Astrocyte (in vitro differentiated cells and primary cell): ENCODE measurements at regions not wholly inside any gene's neighbourhood (a gene's known extent, or its start where the extent isn't known, plus 50 kb on each side); places are given as distances from the start of the nearest gene placed in this dataset.

ENCODE experiments used
- EZH2 ChIP-seq: IDR thresholded peaks from 2 replicates; pipeline ENCODE4 v1.6.1; 2012; ENCODE audit warnings: mild to moderate bottlenecking, low read length, inconsistent platforms; ENCODE audit not compliant: insufficient read depth
- TF ChIP-seq, protein P1 (sequence below): IDR thresholded peaks from 2 replicates; pipeline ENCODE4 v1.5.1; 2011; ENCODE audit warnings: low read depth, mild to moderate bottlenecking, inconsistent platforms, low read length, moderate library complexity; ENCODE audit not compliant: insufficient read depth

GRCh38 chr2:5353565-5353964, 338.6 kb upstream of the SOX11 start:
- TF ChIP-seq, protein P1, sequence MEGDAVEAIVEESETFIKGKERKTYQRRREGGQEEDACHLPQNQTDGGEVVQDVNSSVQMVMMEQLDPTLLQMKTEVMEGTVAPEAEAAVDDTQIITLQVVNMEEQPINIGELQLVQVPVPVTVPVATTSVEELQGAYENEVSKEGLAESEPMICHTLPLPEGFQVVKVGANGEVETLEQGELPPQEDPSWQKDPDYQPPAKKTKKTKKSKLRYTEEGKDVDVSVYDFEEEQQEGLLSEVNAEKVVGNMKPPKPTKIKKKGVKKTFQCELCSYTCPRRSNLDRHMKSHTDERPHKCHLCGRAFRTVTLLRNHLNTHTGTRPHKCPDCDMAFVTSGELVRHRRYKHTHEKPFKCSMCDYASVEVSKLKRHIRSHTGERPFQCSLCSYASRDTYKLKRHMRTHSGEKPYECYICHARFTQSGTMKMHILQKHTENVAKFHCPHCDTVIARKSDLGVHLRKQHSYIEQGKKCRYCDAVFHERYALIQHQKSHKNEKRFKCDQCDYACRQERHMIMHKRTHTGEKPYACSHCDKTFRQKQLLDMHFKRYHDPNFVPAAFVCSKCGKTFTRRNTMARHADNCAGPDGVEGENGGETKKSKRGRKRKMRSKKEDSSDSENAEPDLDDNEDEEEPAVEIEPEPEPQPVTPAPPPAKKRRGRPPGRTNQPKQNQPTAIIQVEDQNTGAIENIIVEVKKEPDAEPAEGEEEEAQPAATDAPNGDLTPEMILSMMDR: no peak
- no peak for TF ChIP-seq EZH2
